Osteoblast (primary cell): ENCODE measurements at regions not wholly inside any gene's neighbourhood (a gene's known extent, or its start where the extent isn't known, plus 50 kb on each side); places are given as distances from the start of the nearest gene placed in this dataset.

Experiments used
- DNase-seq: peaks from one replicate; pipeline ENCODE4 v3.0.0; 2011; ENCODE audit warnings: low spot score, mixed read lengths; ENCODE audit not compliant: insufficient read length; ENCODE audit errors: missing footprints
- H2AFZ ChIP-seq: 2 replicates; pipeline ENCODE4 v1.6.0; 2011; ENCODE audit warnings: mild to moderate bottlenecking, low read length
- H3K27ac ChIP-seq: 2 replicates; pipeline ENCODE4 v1.5.1; 2011; ENCODE audit warnings: mild to moderate bottlenecking, low read depth, low read length, moderate library complexity
- H3K27me3 ChIP-seq: 2 replicates; pipeline ENCODE4 v1.6.0; 2012; ENCODE audit warnings: mild to moderate bottlenecking, control low read depth, inconsistent platforms, low read length, moderate library complexity; ENCODE audit not compliant: insufficient read depth
- H3K36me3 ChIP-seq: 2 replicates; pipeline ENCODE4 v1.5.1; 2011; ENCODE audit warnings: mild to moderate bottlenecking, low read length, control low read depth, moderate library complexity; ENCODE audit not compliant: insufficient read depth
- H3K4me1 ChIP-seq: 2 replicates; pipeline ENCODE4 v1.5.1; 2011; ENCODE audit warnings: mild to moderate bottlenecking, low read length, control low read depth, moderate library complexity; ENCODE audit not compliant: insufficient read depth
- H3K4me2 ChIP-seq: 2 replicates; pipeline ENCODE4 v1.6.0; 2011; ENCODE audit warnings: mild to moderate bottlenecking, low read length; ENCODE audit not compliant: insufficient read depth
- H3K4me3 ChIP-seq: fragments of 200-600 bp; sonication (generic); 3 replicates; pipeline ENCODE4 v1.5.1; 2012; ENCODE audit warnings: mild to moderate bottlenecking, low read length, inconsistent platforms; ENCODE audit not compliant: insufficient read depth
- H3K79me2 ChIP-seq: 2 replicates; pipeline ENCODE4 v1.6.0; 2012; ENCODE audit warnings: mild to moderate bottlenecking, low read length, control low read depth, inconsistent platforms; ENCODE audit not compliant: insufficient read depth
- H3K9me3 ChIP-seq: 2 replicates; pipeline ENCODE4 v1.5.1; 2011; ENCODE audit warnings: low read depth, low read length, control low read depth
- H4K20me1 ChIP-seq: 2 replicates; pipeline ENCODE4 v1.6.0; 2012; ENCODE audit warnings: mild to moderate bottlenecking, low read length, control low read depth; ENCODE audit not compliant: insufficient read depth
- CTCF ChIP-seq: IDR thresholded peaks from 2 replicates; pipeline ENCODE4 v1.5.1; 2011; ENCODE audit warnings: mild to moderate bottlenecking, low read depth, low read length, moderate library complexity; ENCODE audit errors: extremely low read depth

- Histone ChIP-seq H3K4me2 (no peak overlapping the region), H2AFZ (no peak overlapping the region), H3K9me3 (no peaks in the 10 kb centered on the region), H3K36me3 (no peaks in the 10 kb centered on the region), H3K79me2 (no peaks in the 10 kb centered on the region), H3K27me3 (no peaks in the 10 kb centered on the region), H4K20me1 (no peaks in the 10 kb centered on the region), H3K27ac (no peak overlapping the region), H3K4me1 (no peaks in the 10 kb centered on the region), H3K4me3 (no peak overlapping the region)
- no peak for DNase-seq
- no peak for TF ChIP-seq CTCF
These were observed 396.3 kb upstream of the NEGR1 start for GRCh38 chr1:72678683-72679082.

- no peak for TF ChIP-seq CTCF
- Histone ChIP-seq H4K20me1 (no peaks in the 10 kb centered on the region), H3K4me2 (no peak overlapping the region), H3K36me3 (no peaks in the 10 kb centered on the region), H3K27me3 (no peaks in the 10 kb centered on the region), H3K27ac (no peak overlapping the region), H3K9me3 (no peaks in the 10 kb centered on the region), H3K4me3 (no peak overlapping the region), H3K4me1 (no peaks in the 10 kb centered on the region), H3K79me2 (no peaks in the 10 kb centered on the region), H2AFZ (no peak overlapping the region)
- no peak for DNase-seq
These were observed 388.6 kb upstream of the NEGR1 start for GRCh38 chr1:72670902-72671301.

- TF ChIP-seq CTCF, result no peak
- Histone ChIP-seq H3K4me1 (no peaks in the 10 kb centered on the region), H3K36me3 (no peaks in the 10 kb centered on the region), H2AFZ (no peak overlapping the region), H3K27me3 (no peaks in the 10 kb centered on the region), H3K4me3 (no peak overlapping the region), H3K27ac (no peak overlapping the region), H3K4me2 (no peak overlapping the region), H3K9me3 (no peaks in the 10 kb centered on the region), H4K20me1 (no peaks in the 10 kb centered on the region), H3K79me2 (no peaks in the 10 kb centered on the region)
- no peak for DNase-seq
These were observed 380.6 kb upstream of the NEGR1 start for GRCh38 chr1:72662918-72663317.

- Histone ChIP-seq H3K27me3 (no peaks in the 10 kb centered on the region), H2AFZ (no peak overlapping the region), H4K20me1 (no peaks in the 10 kb centered on the region), H3K79me2 (no peaks in the 10 kb centered on the region), H3K4me2 (no peak overlapping the region), H3K4me3 (no peak overlapping the region), H3K27ac (no peak overlapping the region), H3K4me1 (no peaks in the 10 kb centered on the region), H3K36me3 (no peaks in the 10 kb centered on the region), H3K9me3 (no peaks in the 10 kb centered on the region)
- DNase-seq, result no peak
- no peak for TF ChIP-seq CTCF
These were observed 368.6 kb upstream of the NEGR1 start for GRCh38 chr1:72650843-72651435.
